ENCODE measurements at regions not wholly inside any gene's neighbourhood (a gene's known extent, or its start where the extent isn't known, plus 50 kb on each side); places are given as distances from the start of the nearest gene placed in this dataset.

- TF ChIP-seq POLR2A (IDR thresholded peaks at IDR 0.05; ENCODE audit: low read depth, low read length) (no peak), TAF1 (IDR thresholded peaks at IDR 0.05; ENCODE audit: borderline replicate concordance, low read depth, low read length) (no peak), POLR2AphosphoS5 (IDR thresholded peaks at IDR 0.05; ENCODE audit: low read depth, low read length) (no peak)
- DNase-seq (ENCODE audit: insufficient read length) = no peak
- FAIRE-seq = no peak
These were observed 308.4 kb upstream of the KLF6 start for GRCh38 chr10:4093438-4093837.

- DNase-seq (ENCODE audit: insufficient read length) = no peak
- TF ChIP-seq TAF1 (IDR thresholded peaks at IDR 0.05; ENCODE audit: borderline replicate concordance, low read depth, low read length) = no peak
- TF ChIP-seq POLR2AphosphoS5 (IDR thresholded peaks at IDR 0.05; ENCODE audit: low read depth, low read length) = no peak
- no peak for TF ChIP-seq POLR2A (IDR thresholded peaks at IDR 0.05; ENCODE audit: low read depth, low read length)
- FAIRE-seq = no peak
These were observed 303.5 kb upstream of the KLF6 start for GRCh38 chr10:4088354-4089066.

- DNase-seq (ENCODE audit: insufficient read length) (no peak), FAIRE-seq (no peak)
- no peak for TF ChIP-seq TAF1 (IDR thresholded peaks at IDR 0.05; ENCODE audit: borderline replicate concordance, low read depth, low read length)
- no peak for TF ChIP-seq POLR2A (IDR thresholded peaks at IDR 0.05; ENCODE audit: low read depth, low read length)
- TF ChIP-seq POLR2AphosphoS5 (IDR thresholded peaks at IDR 0.05; ENCODE audit: low read depth, low read length) = no peak
These were observed 301.3 kb upstream of the KLF6 start for GRCh38 chr10:4086131-4086898.

- FAIRE-seq (no peak), DNase-seq (ENCODE audit: insufficient read length) (no peak)
- TF ChIP-seq POLR2A (IDR thresholded peaks at IDR 0.05; ENCODE audit: low read depth, low read length) = no peak
- no peak for TF ChIP-seq TAF1 (IDR thresholded peaks at IDR 0.05; ENCODE audit: borderline replicate concordance, low read depth, low read length)
- TF ChIP-seq POLR2AphosphoS5 (IDR thresholded peaks at IDR 0.05; ENCODE audit: low read depth, low read length) = no peak
These were observed 298.5 kb upstream of the KLF6 start for GRCh38 chr10:4083509-4084003.

- no peak for TF ChIP-seq POLR2AphosphoS5 (IDR thresholded peaks at IDR 0.05; ENCODE audit: low read depth, low read length)
- no peak for TF ChIP-seq POLR2A (IDR thresholded peaks at IDR 0.05; ENCODE audit: low read depth, low read length)
- no peak for TF ChIP-seq TAF1 (IDR thresholded peaks at IDR 0.05; ENCODE audit: borderline replicate concordance, low read depth, low read length)
- peak; percentile 14 for FAIRE-seq
- DNase-seq (ENCODE audit: insufficient read length) = no peak
These were observed 297.9 kb upstream of the KLF6 start for GRCh38 chr10:4082861-4083260.

GRCh38 chr10:4081685-4082111 is 296.7 kb upstream of the KLF6 start:
- DNase-seq (ENCODE audit: insufficient read length) = no peak

GRCh38 chr10:4080225-4080805 is 295.3 kb upstream of the KLF6 start:
- TF ChIP-seq TAF1 (IDR thresholded peaks at IDR 0.05; ENCODE audit: borderline replicate concordance, low read depth, low read length) (no peak), POLR2A (IDR thresholded peaks at IDR 0.05; ENCODE audit: low read depth, low read length) (no peak), POLR2AphosphoS5 (IDR thresholded peaks at IDR 0.05; ENCODE audit: low read depth, low read length) (no peak)
- DNase-seq (ENCODE audit: insufficient read length) = no peak
- FAIRE-seq = no peak

More at GRCh38 chr10:4081685-4082111, 296.7 kb upstream of the KLF6 start:
- TF ChIP-seq TAF1 (IDR thresholded peaks at IDR 0.05; ENCODE audit: borderline replicate concordance, low read depth, low read length) (no peak), POLR2AphosphoS5 (IDR thresholded peaks at IDR 0.05; ENCODE audit: low read depth, low read length) (no peak), POLR2A (IDR thresholded peaks at IDR 0.05; ENCODE audit: low read depth, low read length) (no peak)
- FAIRE-seq = no peak

GRCh38 chr10:4079803-4080202 is 294.8 kb upstream of the KLF6 start:
- no peak for TF ChIP-seq POLR2A (IDR thresholded peaks at IDR 0.05; ENCODE audit: low read depth, low read length)
- no peak for TF ChIP-seq TAF1 (IDR thresholded peaks at IDR 0.05; ENCODE audit: borderline replicate concordance, low read depth, low read length)
- TF ChIP-seq POLR2AphosphoS5 (IDR thresholded peaks at IDR 0.05; ENCODE audit: low read depth, low read length) = no peak
- FAIRE-seq (no peak), DNase-seq (ENCODE audit: insufficient read length) (no peak)

- TF ChIP-seq POLR2AphosphoS5 (IDR thresholded peaks at IDR 0.05; ENCODE audit: low read depth, low read length) = no peak
- TF ChIP-seq POLR2A (IDR thresholded peaks at IDR 0.05; ENCODE audit: low read depth, low read length) = no peak
- TF ChIP-seq TAF1 (IDR thresholded peaks at IDR 0.05; ENCODE audit: borderline replicate concordance, low read depth, low read length) = no peak
- FAIRE-seq = no peak
- no peak for DNase-seq (ENCODE audit: insufficient read length)
These were observed 292.8 kb upstream of the KLF6 start for GRCh38 chr10:4077804-4078203.

- no peak for TF ChIP-seq POLR2AphosphoS5 (IDR thresholded peaks at IDR 0.05; ENCODE audit: low read depth, low read length)
- no peak for TF ChIP-seq TAF1 (IDR thresholded peaks at IDR 0.05; ENCODE audit: borderline replicate concordance, low read depth, low read length)
- no peak for TF ChIP-seq POLR2A (IDR thresholded peaks at IDR 0.05; ENCODE audit: low read depth, low read length)
- FAIRE-seq (no peak), DNase-seq (ENCODE audit: insufficient read length) (no peak)
These were observed 292.0 kb upstream of the KLF6 start for GRCh38 chr10:4076983-4077382.

GRCh38 chr10:4075443-4075842 is 290.4 kb upstream of the KLF6 start:
- DNase-seq (ENCODE audit: insufficient read length) (no peak), FAIRE-seq (no peak)
- TF ChIP-seq POLR2A (IDR thresholded peaks at IDR 0.05; ENCODE audit: low read depth, low read length) (no peak), POLR2AphosphoS5 (IDR thresholded peaks at IDR 0.05; ENCODE audit: low read depth, low read length) (no peak), TAF1 (IDR thresholded peaks at IDR 0.05; ENCODE audit: borderline replicate concordance, low read depth, low read length) (no peak)

Data from GM12892 (cell line).